ENCODE measurements at regions not wholly inside any gene's neighbourhood (a gene's known extent, or its start where the extent isn't known, plus 50 kb on each side); places are given as distances from the start of the nearest gene placed in this dataset.

GRCh38 chr4:100970414-100970813 lies 376.9 kb downstream of the PPP3CA start:
- Mint-ChIP-seq H3K4me1 (ENCODE audit: unreplicated experiment) (no peaks in the 10 kb centered on the region), H3K27ac (no peak overlapping the region), H3K36me3 (no peaks in the 10 kb centered on the region), H3K9me3 (peaks cover 6% of the 10 kb centered on the region), H3K4me3 (no peak overlapping the region), H3K27me3 (no peaks in the 10 kb centered on the region)
- DNase-seq (ENCODE audit: extremely low spot score, unreplicated experiment): no peak
- TF ChIP-seq CTCF (conservative IDR thresholded peaks at IDR 0.05): no peak

- no peaks in the 10 kb centered on the region for H3K27me3 Mint-ChIP-seq
Measured at GRCh38 chr4:100969925-100970324, 377.4 kb downstream of the PPP3CA start.

GRCh38 chr4:100968046-100968445 lies 379.3 kb downstream of the PPP3CA start:
- H3K36me3 Mint-ChIP-seq: no peaks in the 10 kb centered on the region
- no peak overlapping the region for H3K4me3 Mint-ChIP-seq
- DNase-seq (ENCODE audit: extremely low spot score, unreplicated experiment): no peak
- no peak for TF ChIP-seq CTCF (conservative IDR thresholded peaks at IDR 0.05)
- H3K27me3 Mint-ChIP-seq: no peaks in the 10 kb centered on the region
- no peaks in the 10 kb centered on the region for H3K4me1 Mint-ChIP-seq (ENCODE audit: unreplicated experiment)
- H3K9me3 Mint-ChIP-seq: peaks cover 6% of the 10 kb centered on the region
- H3K27ac Mint-ChIP-seq: no peak overlapping the region

More at GRCh38 chr4:100969925-100970324, 377.4 kb downstream of the PPP3CA start:
- no peak for TF ChIP-seq CTCF (conservative IDR thresholded peaks at IDR 0.05)
- peaks cover 6% of the 10 kb centered on the region for H3K9me3 Mint-ChIP-seq
- no peak overlapping the region for H3K4me3 Mint-ChIP-seq
- H3K36me3 Mint-ChIP-seq: no peaks in the 10 kb centered on the region
- no peak overlapping the region for H3K27ac Mint-ChIP-seq
- DNase-seq (ENCODE audit: extremely low spot score, unreplicated experiment): no peak
- H3K4me1 Mint-ChIP-seq (ENCODE audit: unreplicated experiment): no peaks in the 10 kb centered on the region

GRCh38 chr4:100963627-100964026 lies 383.7 kb downstream of the PPP3CA start:
- H3K27ac Mint-ChIP-seq: no peak overlapping the region
- no peak overlapping the region for H3K4me3 Mint-ChIP-seq
- H3K36me3 Mint-ChIP-seq: no peaks in the 10 kb centered on the region
- H3K9me3 Mint-ChIP-seq: no peaks in the 10 kb centered on the region
- no peaks in the 10 kb centered on the region for H3K4me1 Mint-ChIP-seq (ENCODE audit: unreplicated experiment)
- H3K27me3 Mint-ChIP-seq: no peaks in the 10 kb centered on the region
- no peak for TF ChIP-seq CTCF (conservative IDR thresholded peaks at IDR 0.05)
- DNase-seq (ENCODE audit: extremely low spot score, unreplicated experiment): no peak

- H3K4me1 Mint-ChIP-seq (ENCODE audit: unreplicated experiment): no peaks in the 10 kb centered on the region
- no peaks in the 10 kb centered on the region for H3K9me3 Mint-ChIP-seq
Measured at GRCh38 chr4:100962698-100963097, 384.6 kb downstream of the PPP3CA start.

More at GRCh38 chr4:100962698-100963097, 384.6 kb downstream of the PPP3CA start:
- Mint-ChIP-seq H3K36me3 (no peaks in the 10 kb centered on the region), H3K27me3 (no peaks in the 10 kb centered on the region), H3K4me3 (no peak overlapping the region), H3K27ac (no peak overlapping the region)
- DNase-seq (ENCODE audit: extremely low spot score, unreplicated experiment): no peak
- TF ChIP-seq CTCF (conservative IDR thresholded peaks at IDR 0.05): no peak

Data from type B pancreatic cell (in vitro differentiated cells).